Adrenal gland (tissue), 5 donors: ENCODE measurements at regions not wholly inside any gene's neighbourhood (a gene's known extent, or its start where the extent isn't known, plus 50 kb on each side); places are given as distances from the start of the nearest gene placed in this dataset.

Source experiments
- CTCF ChIP-seq, 6 experiments: fragments of 450-650 bp in 4 of 6; fragments of 200-600 bp in 2 of 6; sonication (generic) in 1 of 6; IDR thresholded peaks; 1 replicate in 5 of 6; 2 replicates in 1 of 6; pipeline versions ENCODE4 v1.5.1 to v1.8.0; 2016 to 2021; ENCODE audit warnings: antibody characterized with exemption in 6 of 6, mild to moderate bottlenecking in 2 of 6, moderate library complexity in 1 of 6
- POLR2A ChIP-seq, 2 donors: fragments of 450-650 bp; IDR thresholded peaks; one replicate each; pipeline ENCODE4 v1.6.1; 2017; ENCODE audit warnings: antibody characterized with exemption in 2 of 2, mild to moderate bottlenecking in 2 of 2, moderate library complexity in 1 of 2
- donor health status: DM: no; HTN: no; CAD: no.

- TF ChIP-seq CTCF (IDR thresholded peaks at IDR 0.05): no peak
- TF ChIP-seq POLR2A (IDR thresholded peaks at IDR 0.05): no peak
These were observed 255.5 kb upstream of the SEMA6A start for GRCh38 chr5:116830079-116830478.
